ENCODE measurements at regions not wholly inside any gene's neighbourhood (a gene's known extent, or its start where the extent isn't known, plus 50 kb on each side); places are given as distances from the start of the nearest gene placed in this dataset.
A peak's percentile ranks its signal among the peaks of the same experiment; 100 is the strongest.

- no peak for TF ChIP-seq CTCF (IDR thresholded peaks at IDR 0.05)
- Histone ChIP-seq H3K27me3 (no peaks in the 10 kb centered on the region), H3K9me3 (no peaks in the 10 kb centered on the region), H3K4me3 (ENCODE audit: low read depth in 1 of 2, low read length in 1 of 2) (no peak overlapping the region), H3K27ac (peak overlapping the region; percentile 77), H3K36me3 (no peaks in the 10 kb centered on the region), H3K4me1 (ENCODE audit: control insufficient read depth in 1 of 2, insufficient read depth in 1 of 2, low read depth in 1 of 2, low read length in 1 of 2) (peaks cover 87 to 91% of the 10 kb centered on the region in 2 experiments)
These were observed 65.6 kb upstream of the GRHL3 start for GRCh38 chr1:24253571-24253970.

- H3K4me1 ChIP-seq (ENCODE audit: control insufficient read depth in 1 of 2, insufficient read depth in 1 of 2, low read depth in 1 of 2, low read length in 1 of 2) = peaks cover 78 to 83% of the 10 kb centered on the region in 2 experiments
- no peak overlapping the region for H3K4me3 ChIP-seq (ENCODE audit: low read depth in 1 of 2, low read length in 1 of 2)
- H3K27ac ChIP-seq = peak overlapping the region; percentile 77
- no peaks in the 10 kb centered on the region for H3K36me3 ChIP-seq
- no peak for TF ChIP-seq CTCF (IDR thresholded peaks at IDR 0.05)
- H3K9me3 ChIP-seq = no peaks in the 10 kb centered on the region
- H3K27me3 ChIP-seq = no peaks in the 10 kb centered on the region
These were observed 65.2 kb upstream of the IFNLR1 start for GRCh38 chr1:24252185-24252780.

GRCh38 chr1:24251501-24251900 lies 64.4 kb upstream of the IFNLR1 start:
- no peaks in the 10 kb centered on the region for H3K27me3 ChIP-seq
- H3K9me3 ChIP-seq = no peaks in the 10 kb centered on the region
- peaks cover 70 to 75% of the 10 kb centered on the region in 2 experiments for H3K4me1 ChIP-seq (ENCODE audit: control insufficient read depth in 1 of 2, insufficient read depth in 1 of 2, low read depth in 1 of 2, low read length in 1 of 2)
- TF ChIP-seq CTCF (IDR thresholded peaks at IDR 0.05) = no peak
- peak overlapping the region; percentile 38 for H3K27ac ChIP-seq
- no peaks in the 10 kb centered on the region for H3K36me3 ChIP-seq
- no peak overlapping the region for H3K4me3 ChIP-seq (ENCODE audit: low read depth in 1 of 2, low read length in 1 of 2)

- no peak for TF ChIP-seq CTCF (IDR thresholded peaks at IDR 0.05)
- H3K9me3 ChIP-seq = no peaks in the 10 kb centered on the region
- no peaks in the 10 kb centered on the region for H3K27me3 ChIP-seq
These were observed 63.7 kb upstream of the IFNLR1 start for GRCh38 chr1:24250791-24251190.

GRCh38 chr1:24250224-24250623 lies 63.1 kb upstream of the IFNLR1 start:
- peaks cover 58 to 62% of the 10 kb centered on the region in 2 experiments for H3K4me1 ChIP-seq (ENCODE audit: control insufficient read depth in 1 of 2, insufficient read depth in 1 of 2, low read depth in 1 of 2, low read length in 1 of 2)
- no peak for TF ChIP-seq CTCF (IDR thresholded peaks at IDR 0.05)
- H3K36me3 ChIP-seq = no peaks in the 10 kb centered on the region

More at GRCh38 chr1:24250791-24251190, 63.7 kb upstream of the IFNLR1 start:
- no peaks in the 10 kb centered on the region for H3K36me3 ChIP-seq
- no peak overlapping the region for H3K27ac ChIP-seq
- peaks cover 63 to 68% of the 10 kb centered on the region in 2 experiments for H3K4me1 ChIP-seq (ENCODE audit: control insufficient read depth in 1 of 2, insufficient read depth in 1 of 2, low read depth in 1 of 2, low read length in 1 of 2)
- H3K4me3 ChIP-seq (ENCODE audit: low read depth in 1 of 2, low read length in 1 of 2) = no peak overlapping the region

More at GRCh38 chr1:24250224-24250623, 63.1 kb upstream of the IFNLR1 start:
- H3K9me3 ChIP-seq = no peaks in the 10 kb centered on the region
- H3K27me3 ChIP-seq = no peaks in the 10 kb centered on the region
- no peak overlapping the region for H3K27ac ChIP-seq
- no peak overlapping the region for H3K4me3 ChIP-seq (ENCODE audit: low read depth in 1 of 2, low read length in 1 of 2)
